Ishikawa (cell line): ENCODE measurements at regions not wholly inside any gene's neighbourhood (a gene's known extent, or its start where the extent isn't known, plus 50 kb on each side); places are given as distances from the start of the nearest gene placed in this dataset.

Experiments used
- CEBPB ChIP-seq: IDR thresholded peaks from 2 replicates; pipeline ENCODE4 v1.6.1; 2012
- CREB1 ChIP-seq: IDR thresholded peaks from 2 replicates; pipeline ENCODE4 v1.6.1; 2012; ENCODE audit warnings: low read depth
- EGR1 ChIP-seq: IDR thresholded peaks from 2 replicates; pipeline ENCODE4 v1.6.1; 2012
- EP300 ChIP-seq: IDR thresholded peaks from 2 replicates; pipeline ENCODE4 v1.6.1; 2012; ENCODE audit warnings: borderline replicate concordance
- FOXM1 ChIP-seq: IDR thresholded peaks from 2 replicates; pipeline ENCODE4 v1.6.1; 2012; ENCODE audit warnings: low read depth, borderline replicate concordance
- MAX ChIP-seq: IDR thresholded peaks from 2 replicates; pipeline ENCODE4 v1.6.1; 2012
- NFIC ChIP-seq: IDR thresholded peaks from 2 replicates; pipeline ENCODE4 v1.6.1; 2012
- RAD21 ChIP-seq: IDR thresholded peaks from 2 replicates; pipeline ENCODE4 v1.6.1; 2012; ENCODE audit warnings: low read depth
- REST ChIP-seq: IDR thresholded peaks from 2 replicates; pipeline ENCODE4 v1.6.1; 2012; ENCODE audit warnings: low read depth, mild to moderate bottlenecking
- TAF1 ChIP-seq: IDR thresholded peaks from 2 replicates; pipeline ENCODE4 v1.6.1; 2012; ENCODE audit warnings: low read depth, mild to moderate bottlenecking
- TCF12 ChIP-seq: IDR thresholded peaks from 2 replicates; pipeline ENCODE4 v1.6.1; 2012; ENCODE audit warnings: low read depth
- TEAD4 ChIP-seq: IDR thresholded peaks from 2 replicates; pipeline ENCODE4 v1.6.1; 2012
- USF1 ChIP-seq: IDR thresholded peaks from 2 replicates; pipeline ENCODE4 v1.6.1; 2012
- YY1 ChIP-seq: IDR thresholded peaks from 2 replicates; pipeline ENCODE4 v1.6.1; 2012; ENCODE audit warnings: low read depth
- ZBTB7A ChIP-seq: IDR thresholded peaks from 2 replicates; pipeline ENCODE4 v1.6.1; 2012; ENCODE audit warnings: low read depth

GRCh38 chr3:159209459-159209858, 407.6 kb downstream of the MFSD1 start:
- no peak for TF ChIP-seq TAF1

GRCh38 chr3:159210336-159210735, 408.5 kb downstream of the MFSD1 start:
- TF ChIP-seq CEBPB = no peak
- no peak for TF ChIP-seq EP300
- TF ChIP-seq RAD21 = no peak
- no peak for TF ChIP-seq TCF12
- no peak for TF ChIP-seq REST
- no peak for TF ChIP-seq TAF1
- no peak for TF ChIP-seq TEAD4
- no peak for TF ChIP-seq YY1
- no peak for TF ChIP-seq EGR1

- TF ChIP-seq TCF12 (no peak), TEAD4 (no peak), CREB1 (no peak), CEBPB (no peak), EGR1 (no peak), NFIC (no peak), YY1 (no peak), RAD21 (no peak), ZBTB7A (no peak), USF1 (no peak), MAX (no peak), REST (no peak), TAF1 (no peak), FOXM1 (no peak), EP300 (no peak)
These were observed 414.5 kb downstream of the MFSD1 start for GRCh38 chr3:159216311-159216710.

- no peak for TF ChIP-seq RAD21
- TF ChIP-seq TCF12 = no peak
- TF ChIP-seq EP300 = no peak
- TF ChIP-seq EGR1 = no peak
- no peak for TF ChIP-seq NFIC
- no peak for TF ChIP-seq TAF1
- no peak for TF ChIP-seq FOXM1
- TF ChIP-seq CEBPB = no peak
- no peak for TF ChIP-seq REST
These were observed 417.4 kb downstream of the MFSD1 start for GRCh38 chr3:159219231-159219630.

- no peak for TF ChIP-seq YY1
- TF ChIP-seq CEBPB = no peak
- TF ChIP-seq REST = no peak
- no peak for TF ChIP-seq FOXM1
- TF ChIP-seq NFIC = no peak
- TF ChIP-seq TEAD4 = no peak
- no peak for TF ChIP-seq EP300
- no peak for TF ChIP-seq EGR1
- TF ChIP-seq TAF1 = no peak
- no peak for TF ChIP-seq CREB1
- TF ChIP-seq TCF12 = no peak
- no peak for TF ChIP-seq ZBTB7A
- TF ChIP-seq USF1 = no peak
These were observed 419.5 kb downstream of the MFSD1 start for GRCh38 chr3:159221335-159221734.
